K562 (cell line): ENCODE measurements at regions not wholly inside any gene's neighbourhood (a gene's known extent, or its start where the extent isn't known, plus 50 kb on each side); places are given as distances from the start of the nearest gene placed in this dataset.

Experiments used
- ATAC-seq: fragments of 200-7000 bp; cut with Tn5 transposase; 3 replicates; pipeline ENCODE4 v1.9.1; 2020; ENCODE audit warnings: moderate library complexity
- BruUV-seq: library from RNA; stranded (reverse); fragments of 400-500 nt; replicated peaks from 2 replicates; lab custom pipeline; 2021; lab: Mats Ljungman, UMichigan
- CTCF ChIA-PET: fragments of 300-600 bp; formaldehyde crosslinking; extraction: SDS; loops from one replicate; lab custom pipeline; 2021; ENCODE audit warnings: low intra/inter-chr PET ratio; lab: Yijun Ruan, JAX
- POLR2A ChIA-PET: fragments of 300-600, 350-650 bp; sonication (Branson Sonifier 250); formaldehyde crosslinking; extraction: SDS; loops from one replicate; lab custom pipeline; 2021; ENCODE audit warnings: antibody characterized with exemption, inconsistent platforms; lab: Yijun Ruan, JAX
- DNase-seq, 4 experiments: peaks; one replicate each; pipeline versions ENCODE4 v3.0.0 to v3.0.0-alpha.2; 2011 to 2018; ENCODE audit warnings: low spot score in 3 of 4, mixed read lengths in 3 of 4; ENCODE audit errors: extremely low read depth in 1 of 4
- FAIRE-seq: peaks from 2 replicates; lab custom pipeline; 2011; peaks lifted over from hg19 to GRCh38; lab: Jason Lieb, UNC
- H2AFZ ChIP-seq: 2 replicates; pipeline ENCODE4 v1.6.0; 2011; ENCODE audit warnings: low read depth, low read length, control low read depth, inconsistent platforms
- H3K27ac ChIP-seq: fragments of 200-600 bp; 3 replicates; pipeline ENCODE4 v1.8.0; 2011; ENCODE audit warnings: low read depth, mild to moderate bottlenecking, control low read depth, inconsistent platforms, low read length, moderate library complexity, mixed read lengths; ENCODE audit errors: extremely low read depth
- H3K27me3 ChIP-seq, 2 experiments: fragments of 300-600 bp in 1 of 2; 2 replicates in 1 of 2; 3 replicates in 1 of 2; pipeline versions ENCODE4 v1.6.0 to v1.8.0; 2011; ENCODE audit warnings: inconsistent platforms in 2 of 2, low read length in 2 of 2, mild to moderate bottlenecking in 1 of 2, mixed read lengths in 1 of 2, moderate library complexity in 1 of 2; ENCODE audit not compliant: control insufficient read depth in 2 of 2, insufficient read depth in 2 of 2
- H3K36me3 ChIP-seq: fragments of 300-600 bp; 3 replicates; pipeline ENCODE4 v1.8.0; 2011; ENCODE audit warnings: mild to moderate bottlenecking, low read length, inconsistent platforms; ENCODE audit not compliant: control insufficient read depth, insufficient read depth
- H3K4me1 ChIP-seq, 2 experiments: fragments of 200-600 bp in 1 of 2; replicated peaks in 1 of 2; 2 replicates in 1 of 2; 3 replicates in 1 of 2; pipeline versions ENCODE4 v1.5.1 to v1.8.0; 2011; ENCODE audit warnings: inconsistent platforms in 2 of 2, low read length in 2 of 2, mild to moderate bottlenecking in 1 of 2, mixed read lengths in 1 of 2, moderate library complexity in 1 of 2; ENCODE audit not compliant: control insufficient read depth in 2 of 2, insufficient read depth in 2 of 2
- H3K4me2 ChIP-seq: 2 replicates; pipeline ENCODE4 v1.6.1; 2011; ENCODE audit warnings: low read length, control low read depth, inconsistent platforms, mixed read lengths; ENCODE audit not compliant: insufficient read depth
- H3K4me3 ChIP-seq: fragments of 200-600 bp; sonication (generic), shearing (Covaris generic); 2 replicates; pipeline ENCODE4 v1.5.1; 2016; ENCODE audit warnings: control low read depth, inconsistent platforms
- H3K79me2 ChIP-seq: fragments of 200-600 bp; 3 replicates; pipeline ENCODE4 v1.8.0; 2011; ENCODE audit warnings: low read length, inconsistent platforms; ENCODE audit not compliant: control insufficient read depth, insufficient read depth
- H3K9ac ChIP-seq, 2 experiments: 2 replicates each; pipeline versions ENCODE4 v1.6.0 to v1.6.1; 2011; ENCODE audit warnings: low read depth in 2 of 2, low read length in 2 of 2, control low read depth in 1 of 2, inconsistent platforms in 1 of 2, mild to moderate bottlenecking in 1 of 2, mixed read lengths in 1 of 2; ENCODE audit not compliant: insufficient read depth in 1 of 2
- H3K9me1 ChIP-seq: one replicate; pipeline ENCODE4 v1.6.0; 2011; ENCODE audit warnings: inconsistent platforms, mild to moderate bottlenecking, low read length, moderate library complexity; ENCODE audit not compliant: control insufficient read depth, insufficient read depth
- H3K9me3 ChIP-seq: replicated peaks from 2 replicates; pipeline ENCODE4 v1.5.1; 2011; ENCODE audit warnings: low read depth, low read length, inconsistent platforms; ENCODE audit not compliant: control insufficient read depth, insufficient read depth
- H4K20me1 ChIP-seq: replicated peaks from 2 replicates; pipeline ENCODE4 v1.6.1; 2011; ENCODE audit warnings: low read length, inconsistent platforms, mixed read lengths; ENCODE audit not compliant: control insufficient read depth, insufficient read depth
- CBFA2T2 ChIP-seq: fragments of 450-650 bp; conservative IDR thresholded peaks from 2 replicates; pipeline ENCODE4 v1.6.1; 2017; ENCODE audit warnings: mild to moderate bottlenecking
- CC2D1A ChIP-seq: fragments of 450-650 bp; IDR thresholded peaks from 2 replicates; pipeline ENCODE4 v1.6.1; 2017; ENCODE audit warnings: mild to moderate bottlenecking
- CXXC5 ChIP-seq: fragments of 250-450 bp; sonication (Bioruptor Pico); IDR thresholded peaks from 2 replicates; pipeline ENCODE4 v1.8.0; 2022; ENCODE audit warnings: inconsistent platforms, mild to moderate bottlenecking, moderate library complexity
- DACH1 ChIP-seq: fragments of 450-650 bp; IDR thresholded peaks from 2 replicates; pipeline ENCODE4 v1.6.1; 2018; ENCODE audit not compliant: partially characterized antibody
- DMBX1 ChIP-seq: fragments of 250-450 bp; sonication (Bioruptor Pico); IDR thresholded peaks from 2 replicates; pipeline ENCODE4 v1.8.0; 2022; ENCODE audit warnings: inconsistent platforms, mild to moderate bottlenecking, moderate library complexity, borderline replicate concordance
- DPF2 ChIP-seq: fragments of 450-650 bp; IDR thresholded peaks from 2 replicates; pipeline ENCODE4 v1.6.1; 2016
- EP300 ChIP-seq: IDR thresholded peaks from 2 replicates; pipeline ENCODE4 v1.6.1; 2012; ENCODE audit warnings: low read length, improper control_type of control experiment
- HDAC1 ChIP-seq, 2 experiments: fragments of 450-650 bp; IDR thresholded peaks; 2 replicates each; pipeline ENCODE4 v1.6.1; 2016 to 2017; ENCODE audit warnings: inconsistent platforms in 1 of 2, mild to moderate bottlenecking in 1 of 2, moderate library complexity in 1 of 2
- HSF4 ChIP-seq: fragments of 250-450 bp; sonication (Bioruptor Pico); IDR thresholded peaks from 2 replicates; pipeline ENCODE4 v2.1.2; 2022; ENCODE audit warnings: mild to moderate bottlenecking, moderate library complexity, borderline replicate concordance
- KDM1A ChIP-seq, 2 experiments: fragments of 450-650 bp; IDR thresholded peaks; 2 replicates each; pipeline ENCODE4 v1.6.1; 2016; ENCODE audit warnings: mild to moderate bottlenecking in 2 of 2
- NCOA1 ChIP-seq: fragments of 450-650 bp; IDR thresholded peaks from 2 replicates; pipeline ENCODE4 v1.6.1; 2016; ENCODE audit warnings: low read depth
- NCOA2 ChIP-seq, 2 experiments: fragments of 450-650 bp; IDR thresholded peaks; 2 replicates each; pipeline ENCODE4 v1.6.1; 2018; ENCODE audit warnings: mild to moderate bottlenecking in 2 of 2, moderate library complexity in 1 of 2; ENCODE audit not compliant: partially characterized antibody in 2 of 2
- NFE2L1 ChIP-seq: fragments of 450-650 bp; IDR thresholded peaks from 2 replicates; pipeline ENCODE4 v1.6.1; 2016; ENCODE audit warnings: missing genetic modification characterization, low read depth, mild to moderate bottlenecking, missing compliant biosample characterization, moderate library complexity, borderline replicate concordance
- NFIC ChIP-seq: fragments of 450-650 bp; IDR thresholded peaks from 2 replicates; pipeline ENCODE4 v1.6.1; 2017; ENCODE audit warnings: mild to moderate bottlenecking, inconsistent platforms
- SOX6 ChIP-seq: fragments of 450-650 bp; IDR thresholded peaks from 2 replicates; pipeline ENCODE4 v1.6.1; 2014; ENCODE audit warnings: mild to moderate bottlenecking
- TAL1 ChIP-seq: fragments of 450-650 bp; IDR thresholded peaks from 2 replicates; pipeline ENCODE4 v1.6.1; 2016; ENCODE audit warnings: mild to moderate bottlenecking
- TEAD4 ChIP-seq, 2 experiments: sonication (generic) in 1 of 2; formaldehyde crosslinking in 1 of 2; IDR thresholded peaks; 2 replicates each; pipeline versions ENCODE4 v1.6.1 to v1.8.0; 2012 to 2022; ENCODE audit warnings: borderline replicate concordance in 1 of 2, inconsistent platforms in 1 of 2, low read length in 1 of 2, mild to moderate bottlenecking in 1 of 2, missing genetic modification reagents in 1 of 2
- TRIM24 ChIP-seq, 2 experiments: fragments of 450-650 bp; IDR thresholded peaks; 2 replicates each; pipeline ENCODE4 v1.6.1; 2016
- VEZF1 ChIP-seq: fragments of 200-800 bp; sonication (Bioruptor generic); IDR thresholded peaks from 2 replicates; pipeline ENCODE4 v1.6.1; 2017; ENCODE audit warnings: missing genetic modification characterization, missing compliant biosample characterization
- ZNF311 ChIP-seq: fragments of 250-450 bp; sonication (Bioruptor Pico); IDR thresholded peaks from 2 replicates; pipeline ENCODE4 v1.4.0; 2020; ENCODE audit warnings: mild to moderate bottlenecking, moderate library complexity
- ZNF639 ChIP-seq, 2 experiments: fragments of 200-800 bp in 1 of 2; sonication (Bioruptor generic) in 1 of 2; sonication (generic) in 1 of 2; formaldehyde crosslinking in 1 of 2; IDR thresholded peaks in 1 of 2; conservative IDR thresholded peaks in 1 of 2; 2 replicates each; pipeline versions ENCODE4 v1.5.0 to v1.6.1; 2016 to 2020; ENCODE audit warnings: missing compliant biosample characterization in 1 of 2, missing genetic modification characterization in 1 of 2, missing genetic modification reagents in 1 of 2
- WGBS: fragments of 100-300 bp; shearing (Covaris generic); methylation state at CpG from one replicate; pipeline ENCODE4 v1.1.6; 2016; ENCODE audit warnings: low coverage, mixed read lengths; ENCODE audit not compliant: insufficient coverage; ENCODE audit errors: missing lambda C conversion rate; 5-methylcytosine and 5-hydroxymethylcytosine counted together
- in situ Hi-C: fragments of 300-500 bp; cut with MboI; formaldehyde crosslinking; loops from 4 replicates; pipeline ENCODE4 v1.15.0; 2018; ENCODE audit warnings: inconsistent platforms, mixed read lengths
- intact Hi-C: fragments of 100-400 bp; cut with micrococcal nuclease; formaldehyde crosslinking; loops from 2 replicates; pipeline ENCODE4 v1.14.2; 2022

- no peaks in the 10 kb centered on the region for H3K79me2 ChIP-seq
- in situ Hi-C loops = no loop called here
- TF ChIP-seq TRIM24 (IDR thresholded peaks at IDR 0.05) (peak; percentile 79 to 82; a peak in 3 of 4 replicates), NCOA1 (peak; percentile 57; the same call in 1 of the 2 replicates), VEZF1 (CRISPR knock-in tag) (peak; percentile 22; the same call in 1 of the 2 replicates), DPF2 (peak; percentile 62), EP300 (peak; percentile 60; the same call in 1 of the 2 replicates), DACH1 (no peak), DMBX1 (peak; percentile 98), TEAD4 (IDR thresholded peaks at IDR 0.05; ENCODE audit: low read length) (peak; percentile 37; the same call in 1 of the 2 replicates), TEAD4 (CRISPR knock-in tag; IDR thresholded peaks at IDR 0.05; ENCODE audit: borderline replicate concordance) (no peak), CBFA2T2 (peak; percentile 89), HDAC1 (IDR thresholded peaks at IDR 0.05) (peak; percentile 27 to 48; a peak in 1 of 4 replicates), NFE2L1 (tag) (no peak), SOX6 (peak; percentile 74), NFIC (peak; percentile 73), TAL1 (peak; percentile 79; the same call in 1 of the 2 replicates), ZNF311 (CRISPR knock-in tag) (peak; percentile 88), CC2D1A (peak; percentile 76; the same call in 1 of the 2 replicates), KDM1A (IDR thresholded peaks at IDR 0.05) (peak; percentile 45 to 54; a peak in 2 of 4 replicates), HSF4 (peak; percentile 85; the same call in 1 of the 2 replicates), ZNF639 (CRISPR knock-in tag; conservative IDR thresholded peaks at IDR 0.05 in 1 of 2, IDR thresholded peaks at IDR 0.05 in 1 of 2) (peak in 1 of 2 experiments; percentile 53; a peak in 1 of 4 replicates), CXXC5 (peak; percentile 57), NCOA2 (IDR thresholded peaks at IDR 0.05; ENCODE audit: partially characterized antibody in 2 of 2) (peak; percentile 21 to 44)
These were observed 356.4 kb downstream of the ANKRD7 start for GRCh38 chr7:118580743-118581382.

More at GRCh38 chr7:118580743-118581382, 356.4 kb downstream of the ANKRD7 start:
- H3K4me1 ChIP-seq = no peaks in the 10 kb centered on the region
- no peaks in the 10 kb centered on the region for H3K27me3 ChIP-seq
- intact Hi-C loops = no loop called here
- no peak overlapping the region for H2AFZ ChIP-seq
- no peak overlapping the region for H3K9ac ChIP-seq
- H3K27ac ChIP-seq = no peak overlapping the region
- BruUV-seq = no TSS peak
- peak in 3 of 4 experiments; percentile 11 to 72 (median 13) for DNase-seq
- no peak for ATAC-seq
- H3K9me3 ChIP-seq = no peaks in the 10 kb centered on the region
- WGBS = 0% methylated on average over 3 of the region's 3 CpGs
- no peaks in the 10 kb centered on the region for H3K9me1 ChIP-seq
- H4K20me1 ChIP-seq = no peaks in the 10 kb centered on the region
- ChIA-PET POLR2A (no interaction called here), CTCF (no interaction called here)
- FAIRE-seq = no peak
- no peak overlapping the region for H3K4me2 ChIP-seq
- no peak overlapping the region for H3K4me3 ChIP-seq
- no peaks in the 10 kb centered on the region for H3K36me3 ChIP-seq
